Inflammatory macrophage treated with lipopolysaccharide for 1 hour (primary cell): ENCODE measurements at regions not wholly inside any gene's neighbourhood (a gene's known extent, or its start where the extent isn't known, plus 50 kb on each side); places are given as distances from the start of the nearest gene placed in this dataset.

Experiments used
- DNase-seq, 2 donors: peaks; one replicate each; pipeline ENCODE4 v3.0.0-alpha.2; 2020 to 2022

DNA sequence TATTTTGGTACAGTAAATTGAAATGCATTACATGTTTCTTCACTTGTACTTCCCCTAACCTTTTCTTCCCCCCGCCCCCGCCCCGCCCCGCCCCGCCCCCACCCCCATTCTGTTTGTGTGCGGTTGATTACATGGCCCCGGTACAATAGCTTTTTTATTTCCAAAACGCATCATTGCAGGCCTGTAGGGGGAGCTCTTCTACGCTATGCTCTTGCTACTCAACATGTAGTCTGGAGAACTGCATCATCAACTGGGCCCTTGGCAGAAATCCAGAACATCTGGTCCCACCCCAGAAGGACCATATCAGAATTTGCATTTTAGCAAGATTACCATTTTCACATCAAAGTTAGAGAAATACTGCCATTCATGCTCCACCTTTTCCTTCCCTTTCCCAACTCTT, 333.3 kb upstream of the DDX53 start:
- DNase-seq = no peak

DNA sequence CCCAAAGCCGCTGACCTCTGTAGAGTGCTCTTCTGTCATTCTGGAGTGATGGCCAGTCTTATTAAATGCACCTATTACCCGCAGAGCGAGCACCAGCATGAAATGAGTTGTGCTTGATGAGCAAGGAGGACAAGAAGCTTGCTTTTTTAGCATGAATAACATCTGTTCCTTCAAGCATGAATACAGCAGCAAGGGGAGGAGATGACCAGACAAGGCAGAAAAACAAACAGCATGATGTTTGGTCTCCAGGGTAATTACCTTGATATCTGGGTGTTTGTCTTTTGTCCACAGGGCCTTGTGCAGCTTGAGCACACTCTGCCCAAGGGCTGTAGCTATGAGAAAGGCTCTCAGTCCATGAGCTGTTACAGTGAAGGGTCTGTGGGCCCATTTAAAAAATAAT, 324.8 kb upstream of the DDX53 start:
- DNase-seq = no peak

DNA sequence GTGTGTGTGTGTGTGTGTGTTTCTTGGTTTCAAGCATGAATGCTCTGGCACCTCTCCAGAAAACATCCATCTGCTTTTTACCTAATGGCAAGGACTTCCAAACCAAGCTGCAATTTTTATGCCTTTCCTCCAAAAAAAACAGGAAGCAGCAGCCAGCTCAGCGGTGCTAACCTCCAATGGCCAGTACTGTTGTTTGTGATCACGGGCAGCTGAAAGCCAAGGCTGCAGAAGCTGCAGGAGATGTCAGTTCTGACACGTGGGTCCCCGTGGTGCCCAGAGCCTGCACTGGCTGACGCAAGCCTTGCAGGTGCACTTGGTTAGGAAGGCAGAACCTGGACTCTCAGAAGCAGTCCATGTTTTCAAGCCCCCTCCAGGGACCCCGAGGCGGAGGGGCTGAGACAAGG, 313.6 kb upstream of the DDX53 start:
- no peak for DNase-seq

DNA sequence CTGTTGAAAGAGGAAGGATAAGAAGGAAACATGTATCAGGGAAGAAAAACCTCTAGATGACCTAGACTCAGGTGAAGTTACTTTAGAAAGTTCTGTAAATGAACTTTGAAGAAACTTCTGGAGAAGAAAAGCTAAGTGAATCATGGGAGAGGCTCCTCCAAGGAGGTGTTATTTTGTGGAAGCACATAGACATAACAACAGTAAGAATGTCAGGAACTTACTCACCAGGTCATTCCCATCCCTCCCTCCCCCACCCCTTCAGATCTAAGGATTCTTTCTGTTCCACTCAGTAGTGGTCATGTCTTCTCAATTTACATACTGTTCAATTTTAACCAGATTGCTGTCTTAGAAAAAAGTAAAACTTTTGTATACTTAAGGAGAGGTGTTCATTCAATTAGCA, 310.5 kb upstream of the DDX53 start:
- DNase-seq = no peak

DNA sequence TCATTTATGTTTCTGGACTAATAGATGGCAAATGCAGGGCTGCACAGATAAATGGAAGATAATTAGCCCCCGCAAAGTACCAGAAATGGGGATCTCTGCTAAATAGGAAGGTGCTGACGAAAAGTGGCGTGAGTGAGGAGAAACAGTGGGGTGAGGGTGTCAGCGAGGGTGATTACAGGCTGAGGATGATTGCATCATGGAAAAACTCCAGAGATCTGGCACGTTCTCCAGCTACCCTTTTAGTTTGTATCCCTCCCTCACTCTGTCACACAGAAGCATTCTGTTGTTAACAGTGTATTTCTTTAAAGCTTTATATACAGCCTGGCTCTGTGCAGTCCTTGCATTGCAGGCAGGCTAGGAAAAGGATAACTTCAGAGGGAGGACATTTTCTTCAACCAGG, 309.6 kb upstream of the DDX53 start:
- DNase-seq = no peak

DNA sequence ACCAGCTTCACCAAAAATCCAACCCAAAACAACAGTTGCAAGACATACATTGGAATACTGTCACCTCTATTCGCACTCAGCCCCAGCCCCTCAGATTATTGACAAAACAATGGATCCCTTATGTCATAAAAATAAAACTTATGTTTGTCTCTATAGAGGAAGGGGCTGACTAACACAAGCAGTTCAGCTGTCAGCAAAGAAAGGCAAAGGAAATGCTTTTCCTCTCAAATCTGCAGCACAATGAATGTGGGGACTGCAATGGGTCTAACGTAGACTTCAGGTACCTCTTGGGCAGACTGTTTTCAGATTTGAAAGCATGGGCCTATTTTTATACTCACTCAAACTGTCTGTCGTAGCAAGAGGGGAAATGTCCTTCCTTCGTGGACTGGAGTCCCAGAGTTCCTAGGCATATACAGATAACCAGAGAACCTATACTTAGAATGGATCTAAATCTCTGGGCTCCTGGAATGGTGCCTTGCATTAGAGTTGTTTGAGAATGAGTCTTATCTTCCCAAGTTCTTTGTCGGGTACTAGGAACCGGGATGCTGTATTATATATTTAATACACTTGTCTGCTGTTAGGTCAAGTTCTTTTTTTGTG, 307.7 kb upstream of the DDX53 start:
- no peak for DNase-seq

DNA sequence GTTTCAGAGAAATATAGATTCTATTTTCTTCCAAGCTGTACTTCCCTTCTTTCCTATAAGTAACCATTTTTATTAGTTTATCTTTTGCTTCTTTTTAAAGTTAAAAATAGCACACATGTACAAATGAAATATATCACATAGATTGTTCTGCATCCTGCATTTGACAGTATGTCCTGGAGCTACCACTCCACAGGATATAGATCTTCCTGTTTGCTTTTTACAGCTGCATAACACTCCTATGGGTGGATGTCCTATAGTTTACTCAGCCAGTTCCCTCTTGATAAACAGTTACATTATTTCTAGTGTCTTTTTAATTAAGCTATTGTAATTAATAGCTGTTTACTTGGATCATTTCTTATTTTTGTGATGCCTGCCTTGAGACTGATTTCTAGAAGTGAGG, 301.6 kb upstream of the DDX53 start:
- DNase-seq = no peak

DNA sequence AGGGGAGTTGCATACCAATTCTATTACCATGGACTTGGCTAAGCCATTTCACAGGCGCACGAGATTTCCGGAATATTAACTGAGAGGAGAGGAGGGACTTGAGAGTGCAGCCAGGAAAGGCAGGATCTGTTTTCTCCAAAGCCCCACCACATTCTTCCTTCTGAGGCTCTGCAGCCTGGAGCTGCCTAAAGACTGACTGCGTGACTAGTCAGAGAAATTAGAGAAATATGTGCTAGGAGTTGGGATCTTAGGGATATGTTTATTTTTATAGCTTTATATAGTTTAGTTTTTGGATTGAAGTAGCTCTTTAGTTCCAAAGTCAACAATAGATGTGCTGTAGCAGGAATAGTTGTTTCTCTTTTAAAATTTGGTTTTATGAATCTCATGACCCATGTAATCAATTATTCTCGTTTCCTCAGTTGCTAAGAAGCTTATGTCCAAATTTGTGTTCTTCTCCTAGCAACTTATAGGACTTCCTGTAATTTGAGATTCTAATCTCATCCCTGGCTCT, 300.1 kb upstream of the DDX53 start:
- no peak for DNase-seq

DNA sequence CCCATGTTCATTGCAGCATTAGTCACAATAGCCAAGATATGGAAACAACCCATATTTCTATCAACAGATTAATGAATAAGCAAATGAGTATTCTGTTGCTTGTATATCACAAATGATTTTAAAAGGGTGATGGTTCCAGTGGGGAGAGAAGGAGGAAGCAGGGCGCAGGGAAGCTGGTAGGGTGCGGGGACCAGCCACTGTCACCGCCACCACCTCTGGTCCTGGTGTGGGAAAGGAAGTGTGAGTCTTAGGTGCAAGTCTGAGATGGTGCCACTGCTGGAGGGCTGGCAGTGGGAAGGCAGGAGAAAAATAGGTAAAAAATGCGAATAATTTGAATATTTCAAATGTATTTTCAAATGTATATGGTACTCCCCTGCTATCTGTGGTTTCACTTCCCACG, 286.8 kb upstream of the DDX53 start:
- DNase-seq = no peak

DNA sequence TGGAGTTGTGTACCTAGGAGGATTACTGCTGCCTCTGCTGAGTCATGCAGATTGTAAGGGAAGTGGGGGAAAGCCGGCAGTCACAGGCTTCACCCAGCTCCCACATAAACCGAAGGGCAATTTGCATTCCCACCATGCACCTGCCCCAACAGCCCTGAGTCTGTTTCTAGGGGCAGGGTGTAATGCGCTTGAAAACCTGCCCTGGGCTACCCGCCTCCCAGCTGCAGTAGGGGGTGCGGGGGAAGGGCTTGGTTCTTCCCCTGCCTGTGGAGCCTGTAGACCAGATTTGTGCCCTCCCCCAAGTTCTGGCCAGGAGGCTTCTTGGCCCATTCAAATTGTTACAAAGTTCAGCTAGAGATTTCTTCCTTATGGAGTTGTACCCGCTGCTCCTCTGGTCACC, 269.2 kb upstream of the DDX53 start:
- no peak for DNase-seq

DNA sequence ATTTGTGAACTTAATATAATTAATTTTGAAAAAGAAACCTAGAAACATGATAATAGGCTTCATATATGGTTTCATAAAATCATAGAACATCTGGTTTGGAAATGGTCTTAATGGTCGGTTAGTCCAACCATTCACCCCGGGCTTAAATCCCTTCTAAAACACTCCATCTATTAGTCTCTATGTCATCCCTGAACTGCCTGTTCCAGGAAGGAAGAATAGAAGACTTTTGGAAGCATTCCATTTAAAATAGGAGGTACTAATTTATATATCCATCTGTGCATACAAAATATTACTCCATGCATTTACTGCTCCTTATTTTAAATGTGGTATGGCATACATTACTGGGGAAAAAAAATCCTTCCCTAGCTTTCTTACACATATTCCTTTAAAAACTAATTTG, 262.2 kb upstream of the DDX53 start:
- no peak for DNase-seq

DNA sequence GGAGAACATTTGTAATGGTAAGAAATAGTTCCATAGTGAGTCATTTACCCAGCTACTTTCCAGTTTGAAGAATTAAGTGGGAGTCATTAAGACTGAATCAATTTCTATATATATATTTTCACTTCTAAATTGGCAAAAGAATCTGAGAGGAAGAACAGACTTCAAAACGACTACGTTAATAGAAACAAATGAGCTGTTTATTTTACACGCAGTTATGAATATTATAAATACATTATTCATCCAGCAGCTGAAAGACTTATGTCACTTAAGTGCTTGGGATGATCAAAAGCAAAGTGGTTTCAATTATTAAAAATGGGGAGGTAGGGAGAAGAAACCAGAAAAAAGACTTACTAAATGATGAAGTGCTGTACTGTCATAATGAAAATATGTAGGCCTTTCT, 260.5 kb upstream of the DDX53 start:
- DNase-seq = no peak

DNA sequence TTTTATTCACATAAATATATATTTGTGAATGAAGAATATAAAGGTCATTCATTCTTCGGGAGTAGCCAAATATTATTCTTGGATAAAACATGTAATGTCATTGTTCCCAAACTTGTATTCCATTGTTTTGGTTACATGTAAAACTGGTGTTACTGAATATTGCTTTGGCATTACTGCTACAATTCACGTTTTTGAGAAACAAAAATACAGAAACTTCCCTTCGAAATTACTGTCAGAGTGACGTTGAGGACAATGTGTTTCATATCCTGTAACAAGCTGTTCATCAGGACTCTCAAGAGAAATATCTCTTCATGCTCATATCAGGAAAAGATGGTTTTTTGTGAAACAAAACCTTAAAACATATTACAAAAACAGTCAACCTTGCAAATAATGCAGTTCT, 258.9 kb upstream of the DDX53 start:
- DNase-seq = no peak

DNA sequence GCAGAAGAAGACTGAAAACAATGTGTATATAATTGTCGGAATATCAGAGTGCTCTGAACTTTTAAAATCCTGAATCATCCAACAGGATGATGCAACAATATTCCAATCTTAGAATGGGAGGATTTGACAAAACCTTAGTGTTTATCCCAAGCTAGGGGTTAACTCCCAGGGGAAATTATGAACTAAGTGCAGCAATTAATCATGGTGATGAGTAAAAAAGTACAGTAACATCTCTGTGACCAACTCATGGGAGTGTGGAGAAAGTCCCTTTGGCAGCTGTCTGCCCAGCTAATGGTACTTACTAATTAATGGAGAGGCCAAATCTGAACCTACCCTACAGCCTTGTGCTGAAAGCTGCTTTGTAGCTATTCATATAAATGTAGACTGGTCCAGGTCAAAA, 257.6 kb upstream of the DDX53 start:
- DNase-seq = no peak

DNA sequence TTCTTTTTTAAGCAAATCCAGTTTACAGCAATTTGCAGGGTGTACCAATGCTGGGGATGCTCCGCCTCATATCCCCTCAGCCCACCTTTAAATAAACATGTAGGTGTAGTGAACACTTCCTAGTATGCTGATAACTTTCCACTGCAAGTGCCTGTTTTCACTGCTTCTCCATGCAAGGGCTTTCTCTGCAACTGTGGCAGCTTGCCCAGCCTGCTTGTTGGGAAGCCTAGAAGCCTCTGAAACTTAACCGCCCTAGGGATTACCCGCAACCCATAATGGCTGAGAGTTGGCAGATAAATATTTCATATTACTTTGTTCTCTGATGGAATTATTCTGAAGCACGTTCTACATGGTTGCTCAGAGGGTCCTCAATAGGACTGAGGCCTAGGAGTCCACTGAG, 253.7 kb upstream of the DDX53 start:
- no peak for DNase-seq

DNA sequence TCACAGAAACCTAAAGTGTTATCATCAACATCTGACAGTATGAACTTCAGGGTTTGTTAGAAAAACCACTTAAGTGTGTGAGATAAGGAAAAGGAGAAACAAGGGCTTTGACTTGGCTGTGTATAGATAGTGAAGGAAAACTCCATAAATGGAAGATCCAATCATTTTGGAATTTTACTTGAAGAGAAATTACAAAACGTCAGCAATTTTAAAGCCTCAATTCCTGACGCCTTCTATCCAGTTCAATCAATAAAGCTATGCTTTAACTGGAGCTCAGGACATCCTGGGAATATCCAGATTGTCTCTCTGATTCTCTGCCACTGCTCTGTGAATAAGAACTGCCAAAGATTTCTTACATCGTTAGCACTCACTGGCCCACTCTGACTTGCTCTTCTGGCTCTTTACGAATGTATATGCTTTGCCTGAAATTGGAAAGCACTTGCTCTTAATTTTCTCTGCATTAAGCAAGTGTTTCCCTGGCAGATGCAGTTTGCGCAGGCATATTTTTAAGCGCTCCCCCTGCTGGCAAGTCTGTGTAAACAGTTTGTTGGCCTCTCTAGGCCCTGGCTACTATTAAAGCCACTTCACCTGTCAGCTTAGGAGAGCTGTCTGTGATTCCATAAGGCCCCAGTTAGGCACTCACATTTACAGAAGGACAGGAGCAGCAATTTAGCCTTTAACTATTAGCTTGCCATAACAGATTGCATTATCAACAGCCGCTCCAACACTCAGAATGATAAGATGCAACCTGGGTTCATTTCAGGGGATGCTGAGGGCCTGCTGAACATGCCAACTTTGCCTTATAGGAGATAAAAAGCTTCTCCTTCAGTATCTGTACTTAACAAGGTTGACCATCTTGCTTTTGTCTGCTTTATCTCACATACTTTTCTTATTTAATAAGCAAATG, 251.4 kb upstream of the DDX53 start:
- peak; percentile 2 to 41 for DNase-seq

DNA sequence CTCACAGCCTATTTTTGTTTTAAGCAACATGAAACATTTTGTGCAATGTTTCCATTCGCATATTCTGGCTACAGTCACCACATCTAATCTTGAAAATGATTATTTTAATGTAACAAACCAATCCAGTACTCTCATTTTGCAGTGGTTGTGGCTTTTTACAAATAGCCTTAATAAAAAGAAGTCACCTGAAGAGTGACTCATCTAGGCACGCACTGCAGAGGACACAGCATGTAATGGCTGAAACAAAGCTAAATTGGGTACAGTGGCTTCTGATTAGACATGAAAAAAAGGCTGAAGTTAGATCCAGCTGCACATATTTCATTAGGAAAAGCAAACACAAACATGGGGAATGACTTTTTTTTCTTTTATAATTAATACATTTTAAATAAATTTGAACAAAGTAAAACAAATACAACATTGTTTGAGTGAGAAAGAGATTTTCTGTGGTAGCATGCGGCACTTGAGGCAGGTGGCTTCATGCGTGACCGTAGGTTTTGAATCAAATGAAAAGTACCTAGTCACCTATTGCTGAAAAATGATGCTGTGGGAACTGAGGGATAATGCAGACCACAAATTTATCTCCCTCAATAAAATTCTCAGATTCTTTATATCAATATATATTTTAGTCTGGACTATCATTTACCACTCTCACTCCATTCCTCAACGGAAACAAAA, 240.8 kb upstream of the DDX53 start:
- no peak for DNase-seq

DNA sequence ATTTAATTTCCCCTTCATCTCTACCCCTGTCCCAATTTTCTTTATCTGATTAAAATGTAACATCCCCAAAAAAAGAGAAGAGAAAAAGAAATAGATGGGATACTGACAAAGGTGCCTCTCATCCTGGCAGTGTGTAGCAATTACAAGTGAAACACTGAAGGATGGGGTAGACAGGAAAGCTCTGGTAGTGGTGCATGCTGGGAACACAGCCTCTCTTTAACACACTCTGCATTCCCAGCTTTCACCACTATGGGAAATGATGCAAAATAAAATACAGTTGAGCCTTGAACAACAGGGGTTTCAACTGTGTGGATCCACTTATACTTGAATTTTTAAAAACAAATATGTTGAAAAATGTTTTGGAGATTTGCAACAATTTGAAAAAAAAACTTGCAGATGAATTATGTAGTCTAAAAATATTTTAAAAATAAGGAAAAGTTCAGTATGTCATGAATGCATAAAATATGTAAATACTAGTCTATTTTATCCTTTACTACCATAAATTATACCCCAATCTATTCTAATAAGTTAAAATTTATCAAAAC, 239.2 kb upstream of the DDX53 start:
- DNase-seq = no peak

DNA sequence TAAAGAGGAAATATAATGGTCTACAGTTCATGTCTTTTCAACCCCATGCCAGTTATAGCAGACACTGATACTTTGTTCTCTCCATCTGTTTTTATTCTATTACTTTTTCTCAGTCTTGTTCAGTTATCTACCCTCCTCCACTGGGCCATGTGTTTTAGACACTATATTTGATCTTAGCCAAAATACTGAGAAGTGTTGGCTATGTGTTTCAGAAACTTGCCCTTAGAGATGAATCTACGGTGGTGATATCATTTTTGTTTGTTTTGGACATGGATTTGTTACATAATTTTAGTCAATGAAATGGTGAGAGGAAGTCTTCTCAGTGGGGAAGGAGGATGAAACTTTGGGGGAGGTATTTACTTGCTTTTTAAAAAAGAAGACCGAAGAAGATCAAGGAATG, 211.5 kb upstream of the DDX53 start:
- DNase-seq = no peak

DNA sequence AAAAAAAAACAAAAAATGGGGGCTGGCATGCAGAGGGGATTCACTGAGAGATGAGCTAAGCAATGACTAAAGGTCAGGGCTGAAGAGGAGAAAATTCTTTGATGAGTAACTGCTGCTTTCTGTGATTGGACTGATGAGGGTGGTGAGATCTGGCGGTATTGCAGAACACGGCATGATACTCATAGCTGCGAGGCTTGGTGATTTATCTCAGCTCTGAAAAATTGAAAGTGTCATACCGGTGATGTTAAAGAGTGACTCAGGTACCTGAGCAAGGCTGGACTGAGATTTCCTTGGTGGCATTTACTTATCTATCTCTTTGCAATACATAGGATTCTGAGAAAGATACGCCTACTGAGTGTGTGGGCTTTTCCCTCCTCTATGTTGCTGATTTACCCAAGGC, 204.1 kb upstream of the DDX53 start:
- DNase-seq = no peak

DNA sequence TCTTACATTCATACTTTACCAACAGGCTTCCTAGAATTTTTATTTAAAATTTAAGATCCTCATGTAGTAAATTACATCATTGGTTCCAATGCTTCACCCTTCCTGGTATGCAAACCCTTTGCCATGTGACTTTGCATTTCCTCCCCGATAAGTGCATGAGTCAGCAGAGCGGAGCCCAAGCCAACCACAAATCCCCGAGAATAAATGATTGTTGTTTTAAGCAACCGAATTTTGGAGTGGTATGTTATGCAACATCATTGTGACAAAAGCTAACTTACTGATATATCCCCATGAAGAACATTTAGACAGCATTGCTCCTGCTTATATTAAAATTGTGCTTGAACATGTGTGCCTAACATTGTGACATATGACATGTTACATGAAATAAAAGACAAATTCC, 199.4 kb upstream of the DDX53 start:
- DNase-seq = peak; percentile 2 to 6

DNA sequence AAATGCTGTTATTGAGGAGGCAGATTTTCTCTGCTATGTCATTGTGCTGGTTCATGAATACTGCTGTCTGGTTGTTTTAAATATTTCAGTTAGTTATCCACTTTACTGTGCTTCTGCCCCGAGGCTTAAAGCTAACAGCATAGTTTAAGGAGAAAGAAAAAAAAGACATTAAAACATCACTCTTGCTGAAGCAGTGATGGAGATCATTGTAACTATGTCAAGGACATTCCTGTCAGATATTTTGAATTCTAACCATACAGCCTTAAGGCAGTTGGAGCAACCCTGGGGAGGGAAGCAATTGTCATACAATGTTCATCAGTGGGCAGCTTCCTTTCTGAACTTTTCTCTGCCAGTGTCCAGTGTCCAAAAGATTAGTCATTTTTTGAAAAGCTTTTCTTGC, 199.0 kb upstream of the DDX53 start:
- no peak for DNase-seq

DNA sequence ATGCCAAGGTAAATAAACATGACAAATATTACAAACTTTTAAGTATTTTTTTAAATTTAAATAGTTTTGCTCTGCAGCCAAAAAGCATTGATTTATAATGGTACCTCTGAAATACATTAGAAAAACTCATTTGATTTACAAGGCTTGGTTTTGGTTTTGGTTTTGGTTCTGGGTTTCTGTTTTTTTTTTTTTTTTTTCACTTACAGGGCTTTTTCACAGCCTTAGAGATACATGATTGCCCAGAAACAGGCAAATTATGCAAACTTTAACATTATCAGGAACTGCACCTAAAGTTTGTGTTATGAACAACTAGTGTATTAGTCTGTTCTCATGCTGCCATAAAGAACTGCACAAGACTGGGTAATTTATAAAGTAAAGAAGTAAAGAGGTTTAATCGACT, 196.4 kb upstream of the DDX53 start:
- DNase-seq = no peak

DNA sequence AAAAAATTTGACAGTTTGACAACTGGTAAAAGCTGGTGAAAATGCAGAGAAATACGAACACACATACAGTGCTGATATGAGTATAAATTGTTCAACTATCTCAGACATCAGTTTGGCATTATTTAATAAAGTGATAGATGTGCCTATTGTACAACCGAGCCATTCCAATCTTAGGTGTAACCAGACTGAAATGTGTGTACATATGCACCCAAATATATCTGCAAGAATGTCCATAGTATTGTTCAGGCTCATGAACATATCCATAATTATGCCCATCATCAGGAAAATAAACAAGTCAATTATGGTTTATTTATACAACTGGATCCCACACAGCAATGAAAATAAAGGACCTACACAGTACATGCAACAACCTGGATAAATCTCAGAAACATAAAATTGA, 188.9 kb upstream of the DDX53 start:
- DNase-seq = no peak
